Activated CD4-positive, alpha-beta T cell treated with anti-CD3 and anti-CD28 coated beads, Interleukin-2, amount 50 U/mL, for 16 hours (primary cell): ENCODE measurements at regions not wholly inside any gene's neighbourhood (a gene's known extent, or its start where the extent isn't known, plus 50 kb on each side); places are given as distances from the start of the nearest gene placed in this dataset.

Experiments used
- DNase-seq: peaks from one replicate; pipeline ENCODE4 v3.0.0-alpha.2; 2020

DNA sequence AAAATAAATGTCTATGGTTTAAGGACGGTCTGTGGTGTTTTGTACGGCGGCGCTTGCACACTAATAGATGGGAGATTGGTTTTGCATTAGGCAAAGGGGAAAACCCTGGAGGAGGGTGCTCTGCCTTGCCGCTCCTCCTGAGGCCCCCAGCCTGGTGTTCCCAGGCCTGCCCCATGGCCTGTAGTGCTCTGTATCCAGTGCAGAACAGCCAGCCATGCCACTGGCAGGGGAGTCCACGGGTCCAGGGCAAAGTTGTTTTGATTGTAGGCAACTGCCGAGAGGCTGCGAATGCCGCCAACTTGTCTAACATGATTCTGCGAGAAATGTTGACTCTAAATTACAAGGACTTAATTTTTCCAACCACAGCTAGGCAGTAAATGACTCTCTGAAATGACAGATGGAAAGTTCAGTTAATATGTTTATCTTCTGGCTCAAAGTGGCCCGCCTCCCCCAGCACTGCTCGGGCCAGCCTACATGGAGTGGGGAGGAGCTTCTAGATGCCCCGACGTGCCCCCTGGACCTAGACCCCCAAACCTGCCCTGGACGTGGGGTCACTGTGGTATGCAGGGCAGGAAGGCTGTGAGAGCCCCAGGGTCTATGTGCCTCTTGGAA, 104.6 kb upstream of the GDF10 start:
- DNase-seq = peak; percentile 10

DNA sequence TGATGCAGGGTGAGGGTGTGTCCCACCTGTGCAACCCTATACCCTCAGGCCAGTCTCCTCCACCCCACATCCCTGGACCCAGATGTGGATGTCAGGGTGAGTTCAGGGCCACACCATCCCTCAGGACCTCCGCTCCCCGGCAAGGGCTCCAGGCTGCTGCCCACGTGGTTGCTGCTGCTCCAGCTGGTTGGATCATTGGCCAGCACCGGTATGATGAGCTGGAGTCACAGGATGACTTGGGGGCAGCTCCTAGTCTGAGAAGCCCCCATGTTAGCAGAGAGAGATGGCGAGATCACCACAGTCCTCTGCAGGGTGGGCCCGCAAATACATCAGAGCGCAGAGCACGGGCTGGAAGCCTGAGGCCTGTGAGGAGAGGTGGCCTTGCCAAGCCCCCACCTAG, 103.3 kb upstream of the GDF10 start:
- no peak for DNase-seq

DNA sequence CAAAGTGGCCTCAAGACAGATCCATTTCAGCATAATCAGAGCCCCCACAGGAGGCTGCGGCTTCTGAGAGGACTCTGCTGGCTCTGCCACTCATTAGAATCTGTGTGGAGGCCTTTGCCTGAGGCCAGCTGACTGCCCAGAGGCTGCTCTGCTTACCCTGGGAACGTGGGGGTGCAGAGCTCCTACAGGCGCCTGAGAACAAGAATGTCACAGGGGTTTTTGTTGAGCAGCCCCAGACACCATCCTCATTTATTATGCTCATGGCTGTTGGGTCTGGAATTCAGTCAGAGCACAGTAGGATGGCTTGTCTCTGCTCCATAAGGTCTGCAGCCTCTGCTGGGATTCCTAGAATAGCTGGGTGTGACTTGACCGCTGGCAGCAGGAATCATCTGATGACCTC, 101.8 kb upstream of the GDF10 start:
- DNase-seq = no peak

DNA sequence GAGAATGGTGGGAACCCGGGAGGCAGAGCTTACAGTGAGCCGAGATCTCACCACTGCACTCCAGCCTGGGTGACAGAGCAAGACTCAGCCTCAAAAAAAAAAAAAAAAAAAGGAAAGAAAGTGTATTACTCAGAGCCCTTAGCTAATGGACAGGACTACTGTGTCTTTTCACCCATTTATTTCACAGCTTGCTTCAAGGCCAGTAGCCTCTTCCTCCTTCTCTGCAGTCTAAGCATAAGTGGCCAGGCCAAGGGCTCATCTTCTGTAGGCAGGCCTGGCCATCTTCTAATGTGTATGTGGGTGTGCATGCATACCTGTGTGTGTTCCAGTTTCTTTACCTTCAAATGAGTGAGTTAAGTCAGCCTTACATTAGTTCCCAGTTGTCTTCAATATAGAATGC, 94.8 kb upstream of the GDF10 start:
- no peak for DNase-seq

DNA sequence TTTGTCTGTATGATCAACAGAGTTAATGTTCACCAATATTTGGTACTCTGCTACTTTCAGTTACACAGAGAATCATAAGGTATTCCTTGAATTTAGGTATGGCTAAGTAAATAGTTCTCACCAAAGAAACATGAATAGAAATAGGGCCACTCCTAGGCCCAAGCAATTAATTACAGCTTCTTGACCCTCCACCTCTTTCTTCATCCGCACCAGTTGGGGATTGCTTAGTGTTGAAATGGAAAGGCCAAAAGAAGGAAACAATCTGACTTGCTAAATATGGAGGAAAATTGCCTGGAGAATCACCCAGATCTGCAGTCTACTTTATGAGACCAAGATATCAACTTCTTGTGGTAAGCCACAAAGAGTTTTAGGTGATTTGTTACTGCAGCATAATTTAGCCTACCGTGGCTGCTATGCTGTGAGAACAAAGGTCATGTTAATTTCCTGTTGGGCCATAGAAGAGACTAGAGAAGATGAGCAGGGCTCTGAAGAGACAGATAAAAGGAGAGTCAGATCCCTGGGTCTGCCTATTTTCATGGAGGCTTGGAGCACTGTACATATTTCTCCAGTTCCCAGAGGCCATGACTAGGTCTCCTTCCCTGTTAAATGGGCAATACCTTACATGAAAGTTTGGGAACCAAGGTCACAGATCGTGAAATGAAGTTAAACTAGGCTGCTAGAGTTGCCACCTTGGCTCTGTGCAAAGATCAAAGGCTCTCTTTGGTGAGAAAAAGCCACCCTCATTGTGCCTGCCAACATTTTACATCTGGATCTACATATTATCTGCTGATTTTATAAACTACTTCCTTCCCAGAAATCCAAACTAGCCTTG, 93.3 kb upstream of the GDF10 start:
- no peak for DNase-seq

DNA sequence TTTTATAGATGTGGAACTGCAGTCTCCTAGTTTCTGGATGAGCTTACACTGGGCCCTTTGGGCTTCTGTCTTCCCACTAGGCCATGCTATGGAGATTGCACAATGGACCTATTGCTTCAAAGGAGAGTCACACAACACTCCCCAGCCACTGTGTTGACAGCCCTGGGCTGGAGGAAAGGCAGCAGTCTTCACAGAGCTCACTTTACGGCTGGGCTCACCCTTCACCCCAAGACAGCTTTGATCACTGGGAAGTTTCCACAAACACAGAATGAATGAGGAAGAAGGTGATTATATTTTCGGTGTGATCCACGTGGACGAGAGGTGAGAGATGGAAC, 92.7 kb upstream of the GDF10 start:
- DNase-seq = no peak

DNA sequence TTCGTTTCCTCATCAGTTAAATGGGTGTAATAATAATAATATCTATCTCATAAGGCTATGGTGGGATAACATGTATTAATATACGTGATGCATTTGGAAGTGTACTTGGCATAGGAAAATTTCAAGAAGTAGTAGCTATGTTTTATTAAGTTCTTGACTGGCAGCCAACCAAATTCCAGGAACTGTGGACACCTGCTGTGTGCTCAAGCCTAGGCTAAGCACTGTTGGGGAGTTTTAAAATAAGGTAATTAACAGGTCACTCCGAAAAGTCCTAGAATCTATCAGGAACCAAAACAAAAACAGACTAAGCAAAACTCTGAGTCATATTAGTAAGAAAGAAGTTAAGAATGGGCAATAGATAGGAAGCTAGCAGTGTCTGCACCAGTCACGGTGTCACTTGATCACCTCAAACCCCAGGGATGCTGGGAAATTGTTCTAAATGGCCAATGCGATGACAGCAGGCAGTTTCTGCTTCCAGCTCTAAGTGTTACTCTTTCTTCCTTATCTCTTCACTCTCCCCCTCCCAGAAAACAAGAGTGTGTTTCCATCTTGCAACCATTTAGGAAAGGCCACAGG, 92.0 kb upstream of the GDF10 start:
- DNase-seq = no peak

DNA sequence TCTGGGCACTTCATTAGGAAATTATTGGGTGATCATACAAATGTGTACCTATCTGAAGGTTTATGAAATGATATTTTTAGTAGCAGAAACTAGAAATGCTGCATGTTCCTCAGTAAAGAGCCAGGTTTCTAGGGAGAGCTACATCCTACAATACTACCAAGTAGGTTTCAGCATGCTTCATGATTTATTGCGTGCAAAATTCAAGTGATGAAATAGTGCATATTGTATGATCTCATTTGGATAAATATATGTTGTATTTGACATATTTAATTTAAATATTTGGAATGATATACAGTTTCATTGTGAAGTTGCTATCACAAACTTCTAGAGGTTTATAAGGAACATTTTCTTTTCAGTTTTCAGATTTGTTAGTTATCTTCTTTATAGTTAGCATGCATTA, 90.5 kb upstream of the GDF10 start:
- DNase-seq = no peak

DNA sequence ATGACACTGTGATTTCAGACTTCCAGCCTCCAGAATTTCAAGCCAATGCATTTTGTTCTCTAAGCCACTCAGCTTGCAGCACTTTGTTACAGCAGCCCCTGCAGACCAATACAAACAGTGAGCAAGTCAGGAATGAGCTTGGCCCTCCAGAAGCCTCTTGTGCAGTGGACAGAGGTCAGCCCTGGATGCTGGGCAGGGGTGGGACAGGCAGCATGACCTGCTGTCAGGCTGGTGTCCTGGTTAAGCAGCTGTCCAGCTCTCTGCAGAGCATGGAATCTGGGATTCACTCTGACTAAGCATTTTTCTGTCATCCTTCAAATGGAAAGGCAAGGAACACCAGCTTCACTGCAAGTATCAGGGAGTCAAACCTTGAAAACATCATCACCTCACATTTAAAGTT, 85.5 kb upstream of the GDF10 start:
- no peak for DNase-seq

DNA sequence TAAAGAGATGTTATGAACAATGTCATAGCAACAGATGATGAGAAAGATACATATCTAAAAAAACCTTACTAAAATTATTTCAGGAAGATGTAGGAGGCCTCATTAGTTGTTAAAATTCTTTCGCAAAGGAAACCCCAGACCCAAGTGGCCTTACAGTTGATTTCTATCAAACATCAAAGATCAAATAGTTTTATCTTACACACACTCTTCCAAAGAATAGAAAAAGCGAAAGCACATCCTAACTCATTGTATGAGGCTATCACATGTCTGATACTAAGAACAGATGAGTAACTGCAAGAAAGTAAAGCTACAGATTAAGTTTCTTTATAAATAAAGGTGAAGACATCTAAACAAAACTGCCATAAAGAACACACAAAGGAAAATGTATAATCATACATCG, 82.9 kb upstream of the GDF10 start:
- DNase-seq = no peak

DNA sequence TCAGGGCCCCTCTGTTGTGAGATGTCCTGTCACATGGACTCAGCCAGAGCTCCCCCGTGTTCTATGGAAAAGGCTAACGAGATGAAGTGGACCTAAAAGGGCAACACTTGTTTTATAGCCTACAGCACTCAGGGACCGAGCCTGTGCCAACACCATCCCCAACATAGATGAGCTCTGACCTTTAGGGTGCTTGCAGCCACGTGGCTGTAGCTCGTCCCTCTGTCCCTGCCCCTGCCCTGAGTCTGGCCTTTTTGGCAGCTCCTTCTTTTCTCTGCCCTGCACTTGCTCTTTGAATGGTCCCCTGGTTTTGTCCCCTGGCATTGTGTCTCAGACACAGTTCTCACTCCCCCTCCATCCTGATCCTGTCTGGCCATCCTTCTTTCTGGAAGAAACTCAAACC, 81.2 kb upstream of the GDF10 start:
- DNase-seq = no peak

DNA sequence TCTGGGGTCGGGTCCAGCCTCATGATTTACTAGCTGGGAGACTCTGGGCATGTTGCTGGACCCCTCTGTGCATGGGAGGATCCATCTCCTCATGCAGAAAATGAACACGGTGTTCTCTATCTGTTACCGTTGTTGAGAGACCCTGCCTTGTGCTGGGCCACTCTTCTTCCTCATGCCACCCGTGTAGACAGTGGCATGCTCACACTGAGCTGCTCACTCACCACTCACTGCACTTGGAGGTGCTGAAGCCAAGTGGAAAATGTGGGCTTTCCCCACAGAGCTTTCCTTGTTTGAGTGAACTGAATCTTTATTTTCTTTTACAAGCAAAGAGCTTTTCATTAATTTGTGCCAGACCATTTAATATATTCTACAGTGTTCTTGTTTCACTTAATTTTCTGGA, 77.5 kb upstream of the GDF10 start:
- no peak for DNase-seq

DNA sequence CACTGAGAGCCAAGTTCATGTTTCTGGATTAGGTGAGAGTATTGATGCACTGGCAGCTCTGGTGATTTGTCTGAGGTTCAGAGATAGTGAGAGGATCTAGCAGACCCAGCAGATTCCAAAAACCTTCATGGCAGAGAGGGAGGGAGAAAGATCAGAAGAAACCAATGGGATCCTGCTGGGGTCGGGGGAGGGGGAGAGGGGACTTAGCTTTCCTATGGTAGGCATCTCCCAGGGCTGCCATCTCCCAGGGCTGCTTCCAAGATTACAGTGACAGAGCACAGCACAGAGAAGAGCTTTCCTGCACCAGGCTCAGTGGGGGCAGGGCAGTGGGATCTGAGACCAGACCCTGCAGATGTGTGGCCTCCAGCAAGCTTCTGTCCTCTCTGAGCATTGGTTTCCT, 76.8 kb upstream of the GDF10 start:
- no peak for DNase-seq

DNA sequence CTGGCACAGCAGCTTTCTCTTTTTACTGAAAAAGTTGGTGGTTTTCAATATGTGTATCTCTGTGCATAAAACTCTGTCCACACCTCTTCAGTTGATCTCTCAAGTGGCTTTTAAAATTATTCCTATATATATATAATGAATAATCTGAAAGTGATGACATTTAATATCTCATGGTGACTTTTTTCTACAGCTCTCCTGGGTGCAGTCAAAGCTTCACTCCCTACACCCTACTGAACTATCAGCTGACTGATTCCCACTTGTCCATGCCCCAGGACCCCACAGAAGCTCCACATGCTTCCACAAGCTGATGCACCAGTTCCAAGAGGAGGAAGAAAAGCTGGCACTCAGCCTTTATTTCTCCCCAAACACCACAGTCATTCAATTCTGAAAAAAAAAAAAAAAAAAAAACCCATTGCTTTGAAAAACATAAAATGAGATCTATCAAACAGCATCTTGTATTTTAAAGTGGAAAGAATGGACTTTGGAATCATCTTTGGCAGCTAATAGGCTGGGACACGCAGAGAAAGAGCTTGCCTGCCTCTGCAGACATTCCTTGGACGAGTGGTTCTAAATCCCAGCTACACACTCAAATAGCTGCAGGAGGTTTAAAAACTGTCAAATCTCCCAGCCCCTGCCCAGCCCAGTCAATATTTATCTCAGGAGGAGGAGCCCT, 75.3 kb upstream of the GDF10 start:
- DNase-seq = no peak

DNA sequence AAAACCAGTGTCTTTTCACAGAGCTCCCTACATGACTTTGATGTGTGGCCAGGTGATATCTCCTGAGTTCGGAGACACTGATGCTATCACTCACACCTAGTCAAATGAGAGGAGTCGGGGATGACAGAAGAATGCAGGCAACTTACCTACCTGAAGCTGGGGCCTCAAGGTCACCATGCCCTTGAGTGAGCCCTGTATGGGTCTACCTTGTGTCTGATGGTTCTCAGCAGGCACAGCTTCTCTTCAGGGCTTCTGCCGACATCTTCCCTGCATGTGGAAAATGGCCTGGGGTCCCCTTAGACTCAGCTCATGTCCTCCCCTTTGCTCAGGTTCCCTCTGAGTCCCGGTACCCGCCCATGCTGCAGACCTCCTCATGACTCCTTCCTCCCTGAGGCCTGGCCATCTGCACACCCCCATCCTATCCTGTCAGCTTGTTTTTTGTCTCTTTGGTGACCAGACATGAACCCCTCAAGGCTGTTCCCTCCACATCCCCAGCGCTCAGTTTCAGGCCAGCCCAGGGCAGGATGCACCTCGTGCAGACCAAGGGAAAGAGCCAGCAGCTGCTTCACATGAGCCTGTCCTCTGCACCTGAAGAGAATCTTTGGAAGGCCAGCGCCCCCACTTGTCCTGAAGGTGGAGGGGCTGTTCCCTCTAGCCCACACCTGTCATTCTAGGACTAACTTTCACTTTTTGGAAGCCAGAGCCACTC, 74.6 kb upstream of the GDF10 start:
- DNase-seq = no peak

DNA sequence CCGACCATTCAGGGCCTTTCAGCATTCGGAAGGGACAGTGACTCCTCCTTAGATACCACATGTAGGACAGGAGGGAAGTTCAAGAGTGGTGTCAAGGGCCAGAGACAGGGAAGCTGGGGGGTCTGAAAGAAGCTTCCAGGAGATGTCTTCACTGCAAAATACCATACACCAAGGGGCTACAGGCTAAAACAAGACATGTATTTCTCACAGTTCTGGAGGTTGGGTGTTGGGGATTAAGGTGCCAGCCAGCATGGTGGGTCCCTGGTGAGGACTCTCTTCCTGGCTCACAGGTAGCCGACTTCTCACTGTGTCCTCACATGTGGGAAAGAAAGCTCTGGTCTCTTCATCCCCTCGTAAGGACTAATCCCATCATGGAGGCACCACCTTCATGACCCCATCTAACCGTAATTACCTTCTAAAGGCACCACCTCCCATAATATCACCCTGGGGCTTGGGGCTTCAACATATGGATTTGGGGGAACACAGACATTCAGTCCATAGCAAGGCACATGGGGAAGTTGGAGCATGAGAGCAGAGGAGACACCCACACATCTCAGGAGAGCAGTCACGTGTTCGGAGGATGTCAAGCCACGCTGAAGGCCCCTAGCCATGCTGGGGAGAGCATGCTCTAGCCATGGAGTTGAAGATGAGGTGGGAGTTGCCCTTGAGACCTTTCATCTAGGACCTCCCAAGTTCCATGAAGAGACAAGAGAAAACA, 73.9 kb upstream of the GDF10 start:
- no peak for DNase-seq

DNA sequence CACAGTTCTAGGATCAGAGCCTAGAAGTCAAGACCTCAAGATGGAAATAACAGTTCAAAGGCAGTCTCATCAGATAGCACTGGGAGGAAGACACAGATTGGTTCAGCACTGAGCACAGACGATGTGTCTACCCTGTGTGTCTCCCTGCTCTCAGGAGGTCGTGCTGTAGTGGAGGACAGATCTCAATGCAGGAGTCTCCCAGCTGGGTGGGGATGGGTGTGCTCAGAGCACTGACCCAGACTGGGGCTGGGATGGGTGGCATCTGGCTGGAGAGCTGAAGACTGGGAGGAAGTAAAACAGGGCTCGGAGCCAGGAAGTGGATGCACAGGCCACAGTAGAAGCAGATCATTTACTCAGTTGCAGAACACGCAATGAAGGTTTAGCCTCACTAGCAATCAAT, 69.5 kb upstream of the GDF10 start:
- no peak for DNase-seq

DNA sequence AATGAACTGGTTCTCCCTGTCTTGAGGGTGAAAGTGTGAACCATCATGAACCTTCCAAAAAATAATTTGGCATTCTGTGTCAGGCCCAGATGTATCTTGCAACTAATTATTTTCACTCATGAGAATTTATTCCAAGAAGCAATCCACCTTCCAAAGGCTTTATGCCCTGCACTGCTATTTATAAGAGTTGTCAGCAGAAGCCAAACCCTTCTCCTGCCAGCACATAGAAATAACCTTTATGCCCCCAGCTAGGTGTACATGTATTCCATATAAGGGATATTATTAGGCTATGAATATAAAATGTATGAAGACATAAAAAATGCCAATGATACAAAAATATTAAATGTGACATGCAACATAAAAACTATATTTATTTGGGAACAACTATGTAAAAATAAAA, 69.0 kb upstream of the GDF10 start:
- no peak for DNase-seq

DNA sequence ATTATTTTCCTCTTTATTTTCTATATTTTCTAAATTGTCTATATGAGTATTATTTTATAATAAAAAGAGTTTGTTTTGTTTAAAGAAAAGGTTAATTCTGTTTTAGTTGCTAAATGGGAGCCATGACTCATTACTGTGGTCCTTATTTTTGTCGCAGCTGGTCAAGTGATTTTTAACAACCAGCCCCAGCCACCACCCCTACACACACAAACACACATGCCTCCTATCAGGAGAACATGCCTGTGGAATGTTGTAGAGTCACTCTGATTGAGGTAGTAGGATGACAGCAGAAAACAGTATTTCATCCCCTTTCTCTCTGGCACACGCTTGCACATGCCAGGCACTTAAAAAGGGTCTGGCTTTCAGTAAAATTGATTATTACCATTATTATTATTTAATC, 68.6 kb upstream of the GDF10 start:
- no peak for DNase-seq

DNA sequence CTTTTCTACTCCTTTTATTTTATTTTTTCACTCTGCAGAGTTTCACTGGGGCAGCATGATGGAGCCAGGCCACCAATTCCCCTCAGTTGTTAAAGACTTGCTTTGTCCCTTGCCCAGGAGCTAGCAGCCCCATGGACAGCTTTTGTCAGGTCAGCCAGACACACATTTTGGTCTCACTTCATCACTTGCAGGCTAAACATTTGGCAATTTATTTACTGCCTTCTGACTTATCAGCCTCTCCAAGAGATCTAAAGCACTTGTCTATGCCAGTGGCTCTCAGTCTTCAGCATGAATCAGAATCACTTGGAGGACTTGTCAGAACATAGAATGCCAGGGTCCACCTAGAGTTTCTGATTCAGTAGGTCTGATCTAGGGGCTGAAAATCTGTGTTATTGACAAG, 66.4 kb upstream of the GDF10 start:
- DNase-seq = no peak

DNA sequence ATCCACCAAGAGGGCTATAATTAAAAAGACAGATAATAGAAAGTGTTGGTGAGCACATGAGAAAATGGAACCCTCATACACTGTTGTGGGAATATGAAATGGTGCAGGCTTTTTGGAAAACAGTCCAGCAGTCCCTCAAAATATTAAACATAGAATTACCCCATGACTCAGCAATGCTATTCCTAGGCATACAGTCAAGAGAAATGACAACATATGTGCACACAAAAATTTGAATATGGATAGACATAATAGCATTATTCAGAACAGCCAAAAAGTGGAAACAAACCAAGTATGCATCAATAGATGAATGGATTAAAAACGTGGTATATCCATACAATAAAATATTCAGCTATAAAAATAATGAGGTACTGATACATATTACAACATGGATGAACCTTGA, 64.5 kb upstream of the GDF10 start:
- no peak for DNase-seq

DNA sequence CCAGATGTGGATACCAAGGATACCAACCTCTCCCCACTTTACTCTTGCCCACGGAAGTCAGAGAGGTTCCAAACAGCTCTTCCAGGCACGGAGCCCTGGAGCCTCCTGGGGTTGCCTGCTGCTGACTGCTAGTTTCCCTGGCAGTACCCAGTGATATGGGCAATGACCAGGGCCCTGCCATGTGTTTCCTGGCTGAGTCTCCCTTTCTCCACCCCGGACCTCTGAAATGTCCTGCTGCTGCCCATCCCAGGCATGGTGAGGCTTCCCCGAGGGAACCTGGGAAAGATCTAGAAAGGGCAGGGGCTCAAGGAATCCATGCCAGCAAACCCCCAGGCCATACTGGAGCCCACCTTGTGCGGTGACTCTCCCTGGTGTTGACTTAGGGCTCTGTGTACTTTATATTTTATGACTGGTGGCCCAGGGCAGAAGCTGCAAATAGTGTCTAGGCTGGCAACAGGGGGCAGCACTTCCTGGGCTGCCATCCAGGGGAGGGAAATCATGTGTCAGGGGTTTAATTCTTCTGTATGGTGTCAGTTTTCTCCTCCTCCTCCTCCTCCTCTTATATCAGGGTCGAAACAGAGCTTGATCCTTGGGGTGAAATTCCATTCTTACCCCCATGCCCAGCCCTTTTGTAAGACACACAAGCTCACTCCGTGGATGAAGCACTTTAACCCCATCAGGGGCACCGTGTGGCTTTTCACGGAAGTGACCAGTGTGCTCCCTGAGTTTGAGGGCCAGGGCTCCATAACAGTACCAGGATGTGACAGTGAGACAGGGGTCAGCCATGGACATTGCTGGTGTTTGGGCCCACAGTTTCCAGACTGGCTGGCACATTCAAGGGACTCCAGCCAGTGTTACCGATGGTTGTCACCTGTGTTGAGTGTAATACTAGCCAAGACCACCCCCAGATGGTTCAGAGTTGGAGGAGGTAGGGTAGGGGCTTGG, 62.4 kb upstream of the GDF10 start:
- DNase-seq = no peak
